Pancreas (tissue), 10 donors: ENCODE measurements at regions not wholly inside any gene's neighbourhood (a gene's known extent, or its start where the extent isn't known, plus 50 kb on each side); places are given as distances from the start of the nearest gene placed in this dataset.

Experiments
- ATAC-seq, 4 donors: fragments of 200-7000 bp; cut with Tn5 transposase; one replicate each; pipeline versions ENCODE4 v1.8.0 to v1.9.1; 2020; ENCODE audit warnings: mild to moderate bottlenecking in 4 of 4, moderate library complexity in 4 of 4
- DNase-seq, 6 donors: peaks; one replicate each; pipeline ENCODE4 v3.0.0-alpha.2; 2020
- FAIRE-seq: peaks from 2 replicates; lab custom pipeline; 2012; peaks lifted over from hg19 to GRCh38; lab: Jason Lieb, UNC
- H3K27ac ChIP-seq, 4 donors: fragments of 200-600 bp; sonication (generic); 1 replicate in 3 of 4; 2 replicates in 1 of 4; pipeline versions ENCODE4 v1.5.0 to v1.8.0; 2020
- H3K27me3 ChIP-seq, 4 donors: fragments of 200-600 bp; one replicate each; pipeline ENCODE4 v1.8.0; 2021
- H3K36me3 ChIP-seq, 3 donors: fragments of 200-600 bp; sonication (generic) in 1 of 3; one replicate each; pipeline versions ENCODE4 v1.5.0 to v1.8.0; 2020 to 2021
- H3K4me1 ChIP-seq, 3 donors: fragments of 200-600 bp; one replicate each; pipeline ENCODE4 v1.8.0; 2021
- H3K4me3 ChIP-seq, 4 donors: fragments of 200-600 bp; sonication (generic) in 2 of 4; one replicate each; pipeline versions ENCODE4 v1.5.0 to v1.8.0; 2020 to 2021
- H3K9me3 ChIP-seq, 4 donors: fragments of 200-600 bp; one replicate each; pipeline ENCODE4 v1.8.0; 2021
- CTCF ChIP-seq, 4 donors: fragments of 200-600 bp; sonication (generic) in 3 of 4; IDR thresholded peaks; one replicate each; pipeline versions ENCODE4 v1.5.0 to v1.8.0; 2021; ENCODE audit warnings: antibody characterized with exemption in 4 of 4
- WGBS, 2 donors: extraction: QIAGEN DNeasy Blood & Tissue Kit; methylation state at CpG; one replicate each; pipeline ENCODE4 v1.1.7; 2013; 5-methylcytosine and 5-hydroxymethylcytosine counted together
- intact Hi-C, 3 donors: fragments of 100-400 bp; cut with DNase I; formaldehyde crosslinking; loops; one replicate each; pipeline versions ENCODE4 v1.11.1 to v1.14.2; 2022
- donor health status: healthy with polysubstance abuse.
- donor health status: DM: no; HTN: no; CAD: no; lungs with moderate emphysema.
- donor health status: DM: no; HTN: no; CAD: no.
- donor health status: control.
- donor health status: control.
- donor health status: Bipolar disorder and iron deficiency.
- donor health status: DM: yes; HTN: yes; CAD: no.
- donor health status: DM: no; HTN: no; CAD: no.
- donor health status: DM: no; HTN: no; CAD: no.
- donor health status: DM: yes; HTN: yes; CAD: no.

GRCh38 chr7:155247479-155248365, 50.0 kb upstream of the INSIG1 start:
- H3K9me3 ChIP-seq: no peaks in the 10 kb centered on the region
- no peaks in the 10 kb centered on the region for H3K27me3 ChIP-seq
- DNase-seq: no peak
- 90 to 92% methylated on average over 14 of the region's 14 CpGs for whole genome bisulfite sequencing, 2 donors
- no peak overlapping the region for H3K27ac ChIP-seq
- no peak for FAIRE-seq
- H3K4me3 ChIP-seq: no peak overlapping the region
- no peak for TF ChIP-seq CTCF (IDR thresholded peaks at IDR 0.05)
- intact Hi-C loops: loop anchor here in 1 of 3 donors (5.0 kb wide), 1 partner anchor 60 kb away; no protein-coding TSS in a partner anchor
- H3K4me1 ChIP-seq: peaks cover 0 to 11% (median 0%) of the 10 kb centered on the region in 3 donors
- no peaks in the 10 kb centered on the region for H3K36me3 ChIP-seq
- no peak for ATAC-seq
